HEK293T (cell line): ENCODE measurements at regions not wholly inside any gene's neighbourhood (a gene's known extent, or its start where the extent isn't known, plus 50 kb on each side); places are given as distances from the start of the nearest gene placed in this dataset.

Experiments used
- BHLHE40 ChIP-seq: fragments of 450-650 bp; IDR thresholded peaks from 2 replicates; pipeline ENCODE4 v1.6.1; 2016; ENCODE audit warnings: mild to moderate bottlenecking, moderate library complexity, borderline replicate concordance
- FOXM1 ChIP-seq: fragments of 450-650 bp; IDR thresholded peaks from 2 replicates; pipeline ENCODE4 v1.6.1; 2017; ENCODE audit warnings: mild to moderate bottlenecking, borderline replicate concordance
- L3MBTL2 ChIP-seq: fragments of 450-650 bp; conservative IDR thresholded peaks from 2 replicates; pipeline ENCODE4 v1.6.1; 2016; ENCODE audit warnings: mild to moderate bottlenecking
- NFRKB ChIP-seq: fragments of 450-650 bp; IDR thresholded peaks from 2 replicates; pipeline ENCODE4 v1.6.1; 2016; ENCODE audit warnings: mild to moderate bottlenecking, moderate library complexity
- PKNOX1 ChIP-seq: fragments of 450-650 bp; IDR thresholded peaks from 2 replicates; pipeline ENCODE4 v1.6.1; 2016
- SUZ12 ChIP-seq: fragments of 450-650 bp; IDR thresholded peaks from 2 replicates; pipeline ENCODE4 v1.6.1; 2016; ENCODE audit warnings: mild to moderate bottlenecking

GRCh38 chr2:226526716-226527115, 272.9 kb downstream of the IRS1 start:
- TF ChIP-seq BHLHE40 (no peak), L3MBTL2 (no peak), PKNOX1 (no peak), NFRKB (no peak), SUZ12 (no peak), FOXM1 (no peak)
